ENCODE measurements at regions not wholly inside any gene's neighbourhood (a gene's known extent, or its start where the extent isn't known, plus 50 kb on each side); places are given as distances from the start of the nearest gene placed in this dataset.
"Not testable (repeated sequence)": the region's sequence is repeated elsewhere in the genome, so short reads cannot be mapped to it uniquely, and the experiment has no call there.

DNA sequence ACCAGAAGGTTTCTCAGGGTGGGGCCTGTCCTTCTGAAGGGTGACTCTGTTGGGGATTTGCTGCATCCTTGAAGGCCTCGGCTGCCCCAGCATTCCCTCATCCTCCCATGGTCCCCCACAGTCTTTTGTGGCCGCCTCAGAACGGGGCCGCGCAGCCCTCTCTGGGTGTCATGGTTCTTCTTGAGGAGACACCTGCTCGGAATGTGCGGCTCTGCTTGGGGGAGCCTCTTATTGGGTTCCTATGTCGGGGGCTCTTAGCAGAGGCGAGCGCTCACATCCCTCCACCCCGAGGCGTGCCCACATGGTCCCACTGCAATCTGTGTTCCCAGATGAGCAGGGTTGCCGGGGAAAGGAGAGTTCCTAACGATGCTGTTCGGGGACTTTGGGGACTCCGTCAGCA is 1008.4 kb downstream of the BRD1 start:
- no peak for FAIRE-seq
- TF ChIP-seq, protein P1, sequence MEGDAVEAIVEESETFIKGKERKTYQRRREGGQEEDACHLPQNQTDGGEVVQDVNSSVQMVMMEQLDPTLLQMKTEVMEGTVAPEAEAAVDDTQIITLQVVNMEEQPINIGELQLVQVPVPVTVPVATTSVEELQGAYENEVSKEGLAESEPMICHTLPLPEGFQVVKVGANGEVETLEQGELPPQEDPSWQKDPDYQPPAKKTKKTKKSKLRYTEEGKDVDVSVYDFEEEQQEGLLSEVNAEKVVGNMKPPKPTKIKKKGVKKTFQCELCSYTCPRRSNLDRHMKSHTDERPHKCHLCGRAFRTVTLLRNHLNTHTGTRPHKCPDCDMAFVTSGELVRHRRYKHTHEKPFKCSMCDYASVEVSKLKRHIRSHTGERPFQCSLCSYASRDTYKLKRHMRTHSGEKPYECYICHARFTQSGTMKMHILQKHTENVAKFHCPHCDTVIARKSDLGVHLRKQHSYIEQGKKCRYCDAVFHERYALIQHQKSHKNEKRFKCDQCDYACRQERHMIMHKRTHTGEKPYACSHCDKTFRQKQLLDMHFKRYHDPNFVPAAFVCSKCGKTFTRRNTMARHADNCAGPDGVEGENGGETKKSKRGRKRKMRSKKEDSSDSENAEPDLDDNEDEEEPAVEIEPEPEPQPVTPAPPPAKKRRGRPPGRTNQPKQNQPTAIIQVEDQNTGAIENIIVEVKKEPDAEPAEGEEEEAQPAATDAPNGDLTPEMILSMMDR (IDR thresholded peaks at IDR 0.05; ENCODE audit: insufficient read depth, low read length, severe bottlenecking): no peak
- H3K36me3 ChIP-seq (ENCODE audit: control insufficient read depth, insufficient read depth, low read length): no peaks in the 10 kb centered on the region
- no peaks in the 10 kb centered on the region for H3K27me3 ChIP-seq (ENCODE audit: control insufficient read depth, insufficient read depth, low read length)
- H3K4me3 ChIP-seq (ENCODE audit: low read depth, low read length): no peak overlapping the region
- no peak for DNase-seq (ENCODE audit: low read depth)

DNA sequence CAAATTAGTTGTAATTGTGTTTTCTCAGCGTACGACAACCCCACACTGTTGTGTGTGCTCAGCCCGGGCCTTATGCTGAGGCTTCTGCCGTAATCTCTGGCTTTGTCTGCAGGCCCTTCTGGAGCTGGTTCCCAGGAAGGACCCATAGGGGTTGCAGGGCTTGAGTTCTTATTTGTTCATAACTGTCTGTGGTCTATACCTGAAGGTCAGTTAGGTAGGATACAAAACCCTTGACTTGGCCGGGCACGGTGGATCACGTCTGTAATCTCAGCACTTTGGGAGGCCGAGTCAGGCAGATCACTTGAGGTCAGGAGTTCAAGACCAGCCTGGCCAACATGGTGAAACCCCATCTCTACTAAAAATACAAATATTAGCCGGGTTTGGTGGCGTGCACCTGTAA is 1010.2 kb downstream of the BRD1 start:
- H3K4me3 ChIP-seq (ENCODE audit: low read depth, low read length); FAIRE-seq; H3K27me3 ChIP-seq (ENCODE audit: control insufficient read depth, insufficient read depth, low read length); DNase-seq (ENCODE audit: low read depth); H3K36me3 ChIP-seq (ENCODE audit: control insufficient read depth, insufficient read depth, low read length): not testable (repeated sequence)

DNA sequence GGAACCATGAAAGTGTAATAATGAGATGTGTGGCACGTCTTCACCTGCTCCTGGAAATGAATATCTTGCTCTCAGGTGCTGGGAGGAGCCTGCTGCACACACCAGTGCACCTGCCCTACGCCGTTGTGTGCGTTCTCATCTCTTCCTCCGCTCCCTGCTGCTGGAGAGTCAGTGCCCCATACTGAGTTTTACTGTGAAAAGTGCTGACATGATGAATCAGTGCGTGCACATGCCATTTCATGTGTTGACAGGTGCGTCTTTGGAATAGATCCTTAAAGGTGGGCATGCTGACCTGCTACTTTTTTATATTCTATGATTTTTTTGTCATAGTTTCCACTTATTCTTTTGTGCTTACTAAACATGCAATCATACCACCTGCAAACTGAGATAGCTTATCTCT is 1015.8 kb downstream of the BRD1 start:
- TF ChIP-seq, protein P1 (IDR thresholded peaks at IDR 0.05; ENCODE audit: insufficient read depth, low read length, severe bottlenecking): no peak
- no peaks in the 10 kb centered on the region for H3K36me3 ChIP-seq (ENCODE audit: control insufficient read depth, insufficient read depth, low read length)
- FAIRE-seq (no peak), DNase-seq (ENCODE audit: low read depth) (no peak)
- H3K27me3 ChIP-seq (ENCODE audit: control insufficient read depth, insufficient read depth, low read length): no peaks in the 10 kb centered on the region
- H3K4me3 ChIP-seq (ENCODE audit: low read depth, low read length): no peak overlapping the region

DNA sequence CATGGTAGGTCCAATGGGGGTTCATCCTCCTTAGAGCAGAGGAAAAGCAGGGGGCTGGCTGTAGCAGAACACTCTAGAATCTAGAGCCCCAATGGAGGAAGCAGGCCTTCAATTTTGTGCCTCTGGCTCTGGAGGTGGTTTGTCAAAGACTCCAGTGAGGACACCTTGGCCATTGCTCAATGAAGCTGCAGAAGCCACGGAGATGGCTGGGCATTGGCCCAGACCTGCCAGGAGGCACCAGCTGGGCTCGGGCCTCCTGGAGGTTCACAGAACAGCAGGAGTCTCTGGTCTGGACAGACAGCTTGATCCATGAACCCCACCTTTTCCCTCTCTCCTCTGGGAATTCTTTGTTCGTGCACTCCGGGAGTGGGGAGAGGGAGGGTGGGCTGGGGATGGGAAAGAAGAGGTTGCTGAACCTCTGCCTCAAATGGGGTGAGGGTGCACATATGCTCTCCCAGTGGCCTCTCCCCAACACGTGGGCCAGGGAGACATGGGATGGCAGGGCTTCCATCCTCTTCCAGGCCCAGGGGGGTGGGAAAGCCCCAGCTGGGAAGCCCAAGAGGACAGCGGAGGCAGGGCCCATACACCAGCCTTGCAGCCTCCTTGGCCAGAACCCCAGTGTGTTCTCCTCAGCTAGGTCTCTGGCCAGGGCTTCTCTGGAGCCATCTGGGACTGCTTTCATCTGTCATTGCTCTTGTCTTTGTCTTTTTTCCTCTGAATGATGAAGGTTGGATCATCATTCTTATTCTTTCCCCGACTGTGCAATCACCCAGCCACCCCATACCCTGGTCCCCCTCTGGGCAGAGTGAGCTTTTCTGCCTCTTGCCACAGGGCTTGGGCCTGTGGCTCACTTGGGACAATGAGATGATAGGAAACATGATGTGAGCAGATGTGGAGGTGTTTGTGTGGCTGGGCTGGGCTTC is 1019.4 kb downstream of the BRD1 start:
- TF ChIP-seq, protein P1 (IDR thresholded peaks at IDR 0.05; ENCODE audit: insufficient read depth, low read length, severe bottlenecking): no peak
- FAIRE-seq: no peak
- H3K27me3 ChIP-seq (ENCODE audit: control insufficient read depth, insufficient read depth, low read length): no peaks in the 10 kb centered on the region

DNA sequence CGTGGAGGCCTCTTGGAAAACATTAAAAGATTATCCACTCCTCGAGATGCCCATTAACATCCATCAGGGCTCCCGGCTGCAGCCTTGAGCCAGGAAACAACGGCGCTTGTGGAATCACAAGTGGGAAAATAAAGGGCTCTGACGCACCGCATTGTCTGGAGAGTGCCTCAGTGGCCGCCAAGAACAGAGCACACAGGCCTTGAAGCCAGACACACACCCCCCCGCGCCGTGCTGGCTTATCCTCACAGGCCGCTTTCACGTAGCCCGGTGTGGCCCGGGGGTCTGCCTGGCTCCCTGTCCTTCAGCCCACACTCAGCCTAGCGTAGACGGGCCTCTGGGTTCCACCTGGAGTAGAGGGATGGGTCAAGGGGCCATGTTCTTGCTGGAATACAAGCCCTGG is 1020.5 kb downstream of the BRD1 start:
- Histone ChIP-seq H3K36me3 (ENCODE audit: control insufficient read depth, insufficient read depth, low read length) (no peaks in the 10 kb centered on the region), H3K4me3 (ENCODE audit: low read depth, low read length) (no peak overlapping the region), H3K27me3 (ENCODE audit: control insufficient read depth, insufficient read depth, low read length) (no peaks in the 10 kb centered on the region)
- DNase-seq (ENCODE audit: low read depth): no peak
- TF ChIP-seq, protein P1 (IDR thresholded peaks at IDR 0.05; ENCODE audit: insufficient read depth, low read length, severe bottlenecking): no peak
- FAIRE-seq: no peak

More for the DNA sequence above, 1019.4 kb downstream of the BRD1 start:
- Histone ChIP-seq H3K36me3 (ENCODE audit: control insufficient read depth, insufficient read depth, low read length) (no peaks in the 10 kb centered on the region), H3K4me3 (ENCODE audit: low read depth, low read length) (no peak overlapping the region)
- no peak for DNase-seq (ENCODE audit: low read depth)

DNA sequence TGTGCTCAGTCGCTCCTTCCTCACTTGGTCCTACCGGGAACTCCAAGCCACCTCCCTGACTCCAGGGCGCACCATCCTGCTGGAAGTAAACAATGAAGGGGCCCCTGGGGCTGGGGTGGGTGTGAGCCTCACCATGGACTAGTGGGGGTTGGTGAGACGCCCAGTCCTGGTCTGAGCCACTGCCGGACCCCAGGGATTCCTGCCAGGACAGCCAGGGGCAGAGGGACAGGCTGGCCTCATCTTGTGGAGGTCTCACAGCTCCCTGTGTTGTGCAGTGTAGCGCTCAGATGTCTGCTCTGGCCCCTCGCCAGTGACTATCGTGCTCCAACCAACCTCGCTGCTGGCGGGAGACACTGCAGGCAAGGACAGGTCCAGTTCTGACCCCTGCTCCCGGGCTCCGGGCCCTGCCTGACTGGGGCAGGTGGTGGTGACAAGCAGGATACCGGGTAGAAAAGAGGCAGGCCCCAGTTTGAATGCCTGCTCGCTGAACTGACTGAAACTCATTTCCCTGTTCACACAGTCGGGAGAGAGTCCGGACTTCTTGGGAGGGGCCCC is 1021.4 kb downstream of the BRD1 start:
- Histone ChIP-seq H3K36me3 (ENCODE audit: control insufficient read depth, insufficient read depth, low read length) (no peaks in the 10 kb centered on the region), H3K4me3 (ENCODE audit: low read depth, low read length) (no peak overlapping the region), H3K27me3 (ENCODE audit: control insufficient read depth, insufficient read depth, low read length) (no peaks in the 10 kb centered on the region)
- DNase-seq (ENCODE audit: low read depth): no peak
- TF ChIP-seq, protein P1 (IDR thresholded peaks at IDR 0.05; ENCODE audit: insufficient read depth, low read length, severe bottlenecking): no peak
- FAIRE-seq: no peak

Data from bronchial epithelial cell (primary cell).